GM12875 (cell line): ENCODE measurements at regions not wholly inside any gene's neighbourhood (a gene's known extent, or its start where the extent isn't known, plus 50 kb on each side); places are given as distances from the start of the nearest gene placed in this dataset.
A peak's percentile ranks its signal among the peaks of the same experiment; 100 is the strongest.
"Not testable (repeated sequence)": the region's sequence is repeated elsewhere in the genome, so short reads cannot be mapped to it uniquely, and the experiment has no call there.

Source experiments
- H3K4me3 ChIP-seq: one replicate; pipeline ENCODE4 v1.5.1; 2011; ENCODE audit warnings: low read depth, low read length, control low read depth
- CTCF ChIP-seq: IDR thresholded peaks from 2 replicates; pipeline ENCODE4 v1.5.1; 2011; ENCODE audit warnings: low read depth, mild to moderate bottlenecking, control low read depth, inconsistent platforms, low read length, moderate library complexity, borderline replicate concordance; ENCODE audit not compliant: insufficient read depth

- TF ChIP-seq CTCF: no peak
- H3K4me3 ChIP-seq: no peak overlapping the region
These were observed 1037.0 kb downstream of the NR2F1-AS1 start for GRCh38 chr5:92544036-92544435.

DNA sequence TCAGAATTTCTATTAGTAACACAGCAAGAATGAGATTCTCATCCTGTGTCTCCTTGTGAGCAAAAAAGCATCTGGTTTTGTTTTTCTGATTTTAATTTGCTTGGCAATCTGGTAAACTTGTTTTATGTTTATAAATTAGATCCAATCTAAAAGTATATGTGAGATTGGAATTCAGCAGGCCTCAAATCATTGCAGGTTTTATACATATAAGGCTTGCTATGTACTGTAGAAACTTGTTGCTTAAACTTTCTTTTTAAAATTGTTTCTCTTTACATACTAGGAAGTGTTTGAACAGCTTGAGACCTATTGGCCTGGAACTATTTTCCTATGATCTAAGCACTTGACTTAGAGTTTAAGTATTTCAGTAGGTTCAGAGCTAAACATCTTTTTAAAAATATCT is 1037.8 kb downstream of the NR2F1-AS1 start:
- no peak overlapping the region for H3K4me3 ChIP-seq
- no peak for TF ChIP-seq CTCF

GRCh38 chr5:92542017-92542416 is 1039.0 kb downstream of the NR2F1-AS1 start:
- not testable (repeated sequence) for H3K4me3 ChIP-seq

DNA sequence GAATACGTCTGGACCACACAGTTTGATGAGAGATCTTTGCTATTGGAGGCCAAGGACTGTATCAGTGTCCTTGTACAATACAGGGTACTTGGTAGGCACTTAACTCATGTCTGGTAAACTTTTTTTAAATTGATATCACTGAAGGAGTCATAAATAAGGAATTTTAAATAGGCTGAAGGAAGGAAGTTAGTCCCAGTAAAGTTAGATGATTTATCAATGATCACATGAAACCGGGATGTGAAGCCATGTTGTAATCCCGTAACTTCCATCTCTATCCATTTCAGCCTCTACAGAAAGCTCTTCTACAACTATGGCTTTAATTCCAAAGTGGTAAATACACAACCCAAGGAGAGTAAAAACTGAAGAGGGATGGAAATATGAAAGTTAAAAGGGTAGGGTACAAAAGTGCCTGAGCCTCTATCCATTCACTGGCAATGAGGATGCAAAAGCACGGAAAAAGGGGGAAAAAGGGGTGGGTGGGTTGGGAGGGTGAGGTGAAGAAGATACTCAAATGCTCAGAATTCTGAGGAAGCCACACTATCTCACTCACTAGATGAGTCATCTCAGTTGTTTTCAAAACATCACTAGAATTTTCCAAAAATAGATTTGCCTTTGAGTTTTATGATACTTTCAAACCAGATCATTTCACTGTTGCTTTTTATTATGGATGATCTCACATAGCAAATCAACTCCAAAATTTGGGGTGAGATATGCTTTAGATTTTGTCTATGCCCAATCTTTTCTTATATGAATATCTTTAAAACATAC is 1053.5 kb downstream of the NR2F1-AS1 start:
- TF ChIP-seq CTCF: no peak
- no peak overlapping the region for H3K4me3 ChIP-seq

DNA sequence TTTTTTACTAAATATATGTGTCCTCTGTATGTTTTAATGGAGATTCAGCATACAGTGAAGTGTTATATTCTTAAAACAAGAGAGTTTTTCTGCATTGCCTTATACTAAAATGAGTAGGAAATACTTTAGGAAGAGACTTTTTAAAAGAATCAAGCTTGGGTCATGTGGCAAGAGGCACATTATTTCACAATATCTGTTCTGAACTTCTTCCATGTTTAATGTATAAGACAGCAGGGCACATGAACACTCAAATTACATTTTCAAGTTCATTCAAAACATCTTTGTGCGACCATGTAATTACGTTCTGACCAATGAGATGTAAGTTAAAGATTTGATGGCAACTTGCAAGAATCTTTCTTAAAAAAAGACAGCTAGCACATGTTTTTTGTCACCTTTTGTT is 1055.9 kb downstream of the NR2F1-AS1 start:
- TF ChIP-seq CTCF: no peak
- H3K4me3 ChIP-seq: no peak overlapping the region

- H3K4me3 ChIP-seq: no peak overlapping the region
- no peak for TF ChIP-seq CTCF
These were observed 1061.0 kb downstream of the NR2F1-AS1 start for GRCh38 chr5:92519811-92520632.

- TF ChIP-seq CTCF: peak; percentile 68
- no peak overlapping the region for H3K4me3 ChIP-seq
These were observed 1062.6 kb downstream of the NR2F1-AS1 start for GRCh38 chr5:92518318-92518904.
